ENCODE measurements at regions not wholly inside any gene's neighbourhood (a gene's known extent, or its start where the extent isn't known, plus 50 kb on each side); places are given as distances from the start of the nearest gene placed in this dataset.

DNA sequence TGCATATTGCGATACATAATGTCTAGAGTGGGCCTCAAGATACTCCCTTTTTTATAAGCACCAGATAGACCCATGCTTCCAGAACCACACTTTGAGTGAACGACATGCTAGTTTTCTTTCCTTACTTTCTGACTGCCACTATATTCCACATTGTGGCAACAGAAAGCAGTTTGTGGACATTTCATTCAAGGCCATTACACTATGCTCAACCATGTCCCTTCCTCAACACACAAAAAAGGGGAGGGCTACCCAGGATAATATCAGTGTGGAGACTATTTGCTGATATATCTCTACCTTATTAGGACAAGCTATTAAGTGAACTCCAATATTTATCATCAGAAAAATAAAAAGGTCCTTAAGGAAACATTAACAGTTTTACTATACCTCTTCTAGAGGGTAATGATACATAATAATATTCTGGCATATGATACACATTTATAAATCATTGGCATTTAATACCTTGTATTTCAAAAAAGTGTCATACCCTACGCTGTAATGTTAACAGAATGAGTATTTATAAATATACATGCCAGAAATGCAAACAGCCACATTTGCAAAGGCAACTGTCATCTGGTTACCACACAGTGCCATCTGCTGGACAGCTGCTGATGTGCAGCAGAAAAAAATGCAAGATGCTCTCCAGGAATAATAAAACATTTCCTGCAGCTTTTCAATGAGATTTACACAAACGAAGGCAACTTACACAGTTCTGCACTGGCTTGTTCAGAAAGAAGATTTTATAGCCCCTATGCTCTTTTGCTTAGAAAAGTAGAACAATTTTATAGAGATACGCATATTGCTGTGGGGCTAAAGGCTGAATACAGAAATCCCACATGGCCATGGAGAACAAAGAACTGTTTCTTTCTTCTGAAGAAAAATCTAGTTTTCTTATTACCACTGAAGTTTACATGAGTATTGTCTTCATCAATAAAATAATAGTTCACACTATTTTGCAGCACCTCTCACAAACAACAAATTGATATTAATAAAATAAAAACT is 182.2 kb upstream of the GRIP1 start:
- no peak overlapping the region for H3T11ph ChIP-seq (ENCODE audit: low read length)
- H3K23me2 ChIP-seq (ENCODE audit: insufficient read length, low read depth, low read length, poor library complexity, severe bottlenecking), result no peaks in the 10 kb centered on the region
- H3K4me1 ChIP-seq (ENCODE audit: insufficient read depth, low read length), result no peaks in the 10 kb centered on the region
- no peak overlapping the region for H3K18ac ChIP-seq (ENCODE audit: insufficient read length, low read depth, low read length)
- H2BK120ac ChIP-seq (ENCODE audit: low read depth, low read length, poor library complexity, severe bottlenecking), result no peak overlapping the region
- peak; percentile 47 for DNase-seq
- H3K14ac ChIP-seq (ENCODE audit: insufficient read depth, low read length), result no peak overlapping the region
- no peaks in the 10 kb centered on the region for H3K36me3 Mint-ChIP-seq (ENCODE audit: insufficient read depth in 1 of 3, low read depth in 3 of 3)
- no peaks in the 10 kb centered on the region for H4K20me1 ChIP-seq (ENCODE audit: control insufficient read depth, insufficient read depth, insufficient read length)
- H3K27ac Mint-ChIP-seq, result no peak overlapping the region
- no peak overlapping the region for H3K56ac ChIP-seq (ENCODE audit: insufficient read length, low read depth, low read length)
- H2BK15ac ChIP-seq (ENCODE audit: low read depth, low read length), result no peak overlapping the region
- no peak overlapping the region for H3K9ac ChIP-seq (ENCODE audit: extremely low read depth, insufficient read length, low read length)
- no peak overlapping the region for H3K23ac ChIP-seq (ENCODE audit: insufficient read length, low read depth, low read length)
- H2AK5ac ChIP-seq (ENCODE audit: insufficient read length, low read length), result no peak overlapping the region
- H3K4me2 ChIP-seq (ENCODE audit: insufficient read depth, insufficient read length, low read length), result no peak overlapping the region
- no peaks in the 10 kb centered on the region for H3K9me3 ChIP-seq (ENCODE audit: control insufficient read depth, low read depth, low read length)
- no peak overlapping the region for H3K4ac ChIP-seq (ENCODE audit: low read depth, low read length)
- TF ChIP-seq, protein P1, sequence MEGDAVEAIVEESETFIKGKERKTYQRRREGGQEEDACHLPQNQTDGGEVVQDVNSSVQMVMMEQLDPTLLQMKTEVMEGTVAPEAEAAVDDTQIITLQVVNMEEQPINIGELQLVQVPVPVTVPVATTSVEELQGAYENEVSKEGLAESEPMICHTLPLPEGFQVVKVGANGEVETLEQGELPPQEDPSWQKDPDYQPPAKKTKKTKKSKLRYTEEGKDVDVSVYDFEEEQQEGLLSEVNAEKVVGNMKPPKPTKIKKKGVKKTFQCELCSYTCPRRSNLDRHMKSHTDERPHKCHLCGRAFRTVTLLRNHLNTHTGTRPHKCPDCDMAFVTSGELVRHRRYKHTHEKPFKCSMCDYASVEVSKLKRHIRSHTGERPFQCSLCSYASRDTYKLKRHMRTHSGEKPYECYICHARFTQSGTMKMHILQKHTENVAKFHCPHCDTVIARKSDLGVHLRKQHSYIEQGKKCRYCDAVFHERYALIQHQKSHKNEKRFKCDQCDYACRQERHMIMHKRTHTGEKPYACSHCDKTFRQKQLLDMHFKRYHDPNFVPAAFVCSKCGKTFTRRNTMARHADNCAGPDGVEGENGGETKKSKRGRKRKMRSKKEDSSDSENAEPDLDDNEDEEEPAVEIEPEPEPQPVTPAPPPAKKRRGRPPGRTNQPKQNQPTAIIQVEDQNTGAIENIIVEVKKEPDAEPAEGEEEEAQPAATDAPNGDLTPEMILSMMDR (conservative IDR thresholded peaks at IDR 0.05), result peak; percentile 92
- no peak overlapping the region for H2AFZ ChIP-seq (ENCODE audit: low read length)
- H3K79me2 ChIP-seq (ENCODE audit: insufficient read depth, low read length), result no peaks in the 10 kb centered on the region
- no peaks in the 10 kb centered on the region for H3K9me3 Mint-ChIP-seq
- no peak overlapping the region for H2BK20ac ChIP-seq (ENCODE audit: low read depth, low read length, poor library complexity, severe bottlenecking)
- no peak overlapping the region for H2BK5ac ChIP-seq (ENCODE audit: insufficient read length, low read length)
- H4K5ac ChIP-seq (ENCODE audit: insufficient read length, low read depth, low read length), result no peak overlapping the region
- WGBS (ENCODE audit: extremely low coverage, insufficient read length, low lambda C conversion rate), result no CpG with 5 or more reads among the region's 5 CpGs
- no peaks in the 10 kb centered on the region for H3K79me1 ChIP-seq (ENCODE audit: insufficient read depth, low read depth, low read length, poor library complexity, severe bottlenecking)
- no peaks in the 10 kb centered on the region for H3K27me3 Mint-ChIP-seq (ENCODE audit: low read depth)
- peaks cover 0 to 7% of the 10 kb centered on the region in 2 experiments; a peak in 2 of 4 replicates for H3K4me1 Mint-ChIP-seq
- H3K27ac ChIP-seq (ENCODE audit: insufficient read length, low read depth, low read length), result no peak overlapping the region
- H3K4me3 Mint-ChIP-seq, result no peak overlapping the region
- H4K8ac ChIP-seq (replicated peaks; ENCODE audit: insufficient read length, low read depth, low read length), result no peak overlapping the region
- H2BK12ac ChIP-seq (ENCODE audit: insufficient read length, low read depth, low read length), result no peak overlapping the region
- no peak overlapping the region for H4K91ac ChIP-seq (ENCODE audit: insufficient read length, low read depth, low read length)
- H3K27me3 ChIP-seq (ENCODE audit: insufficient read depth, low read length), result no peaks in the 10 kb centered on the region
